LNCaP clone FGC (cell line): ENCODE measurements at regions not wholly inside any gene's neighbourhood (a gene's known extent, or its start where the extent isn't known, plus 50 kb on each side); places are given as distances from the start of the nearest gene placed in this dataset.
"Not testable (repeated sequence)": the region's sequence is repeated elsewhere in the genome, so short reads cannot be mapped to it uniquely, and the experiment has no call there.

ENCODE experiments used
- DNase-seq: peaks from one replicate; pipeline ENCODE4 v3.0.0-alpha.2; 2011; ENCODE audit warnings: low read depth
- H3K4me3 ChIP-seq: 2 replicates; pipeline ENCODE4 v1.5.1; 2011; ENCODE audit warnings: mild to moderate bottlenecking, low read depth, low read length, control low read depth
- CTCF ChIP-seq: IDR thresholded peaks from 2 replicates; pipeline ENCODE4 v1.5.1; 2012; ENCODE audit warnings: mild to moderate bottlenecking; ENCODE audit not compliant: control insufficient read depth, insufficient read depth; ENCODE audit errors: extremely low read depth

GRCh38 chr14:28629328-28630004, 137.1 kb upstream of the FOXG1 start:
- DNase-seq, result no peak
- no peak overlapping the region for H3K4me3 ChIP-seq
- no peak for TF ChIP-seq CTCF

DNA sequence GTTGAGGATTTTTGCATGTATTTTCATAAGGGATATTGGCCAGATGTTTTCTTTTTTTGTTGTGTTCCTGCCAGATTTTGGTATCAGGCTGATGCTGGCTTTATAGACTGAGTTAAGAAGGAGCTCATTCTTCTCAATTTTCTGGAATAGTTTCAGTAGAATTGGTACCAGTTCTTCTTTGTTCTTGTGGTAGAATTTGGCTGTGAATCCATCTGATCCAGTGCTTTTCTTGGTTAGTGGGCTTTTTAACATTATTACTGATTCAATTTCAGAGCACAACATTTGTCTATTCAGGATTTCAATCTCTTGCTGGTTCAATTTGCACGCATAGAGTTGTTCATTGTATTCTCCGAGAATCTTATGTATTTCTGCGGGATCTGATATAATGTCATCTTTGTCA, 136.5 kb upstream of the FOXG1 start:
- H3K4me3 ChIP-seq, result no peak overlapping the region
- no peak for DNase-seq
- TF ChIP-seq CTCF, result no peak

GRCh38 chr14:28635387-28635786, 131.2 kb upstream of the FOXG1 start:
- DNase-seq, result peak; percentile 0
- H3K4me3 ChIP-seq, result no peak overlapping the region
- TF ChIP-seq CTCF, result peak; percentile 53

GRCh38 chr14:28635816-28636215, 130.8 kb upstream of the FOXG1 start:
- H3K4me3 ChIP-seq, DNase-seq: not testable (repeated sequence)

DNA sequence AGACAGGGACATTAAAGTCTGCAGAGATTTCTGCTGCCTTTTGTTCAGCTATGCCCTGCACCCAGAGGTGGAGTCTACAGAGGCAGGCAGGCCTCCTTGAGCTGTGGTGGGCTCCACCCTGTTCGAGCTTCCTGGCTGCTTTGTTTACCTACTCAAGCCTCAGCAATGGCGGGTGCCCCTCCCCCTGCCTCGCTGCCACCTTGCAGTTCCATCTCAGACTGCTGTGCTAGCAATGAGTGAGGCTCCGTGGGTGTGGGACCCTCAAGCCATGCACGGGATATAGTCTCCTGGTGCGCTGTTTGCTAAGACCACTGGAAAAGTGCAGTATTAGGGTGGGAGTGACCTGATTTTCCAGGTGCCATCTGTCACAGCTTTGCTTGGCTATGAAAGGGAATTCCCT, 125.4 kb upstream of the FOXG1 start:
- not testable (repeated sequence) for H3K4me3 ChIP-seq, DNase-seq

GRCh38 chr14:28651148-28651547, 115.4 kb upstream of the FOXG1 start:
- no peak overlapping the region for H3K4me3 ChIP-seq
- TF ChIP-seq CTCF, result no peak
- DNase-seq, result no peak

GRCh38 chr14:28652782-28653181, 113.8 kb upstream of the FOXG1 start:
- no peak for TF ChIP-seq CTCF
- DNase-seq, result no peak
- no peak overlapping the region for H3K4me3 ChIP-seq

DNA sequence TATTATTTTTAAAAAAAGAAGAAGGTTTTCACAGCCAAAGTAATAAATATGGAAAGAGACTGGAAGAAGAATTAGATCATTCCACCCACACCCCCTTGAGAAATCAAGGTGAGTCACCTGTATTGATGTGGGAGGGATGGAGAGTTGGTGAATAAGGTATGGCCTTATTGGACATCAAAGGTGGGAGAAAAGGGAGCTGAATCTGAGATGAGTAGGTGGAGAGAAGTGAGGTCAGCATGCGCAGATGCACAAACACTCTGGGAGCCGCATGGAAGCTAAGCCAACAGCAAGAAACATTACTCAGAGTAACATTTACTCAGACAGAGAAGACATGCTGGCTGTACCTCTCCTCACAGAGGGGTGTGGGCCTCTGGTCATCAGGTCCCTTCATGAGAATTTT, 113.1 kb upstream of the FOXG1 start:
- no peak overlapping the region for H3K4me3 ChIP-seq
- no peak for TF ChIP-seq CTCF
- no peak for DNase-seq
